Ishikawa (cell line): ENCODE measurements at regions not wholly inside any gene's neighbourhood (a gene's known extent, or its start where the extent isn't known, plus 50 kb on each side); places are given as distances from the start of the nearest gene placed in this dataset.

Experiments used
- CEBPB ChIP-seq: IDR thresholded peaks from 2 replicates; pipeline ENCODE4 v1.6.1; 2012
- CREB1 ChIP-seq: IDR thresholded peaks from 2 replicates; pipeline ENCODE4 v1.6.1; 2012; ENCODE audit warnings: low read depth
- EGR1 ChIP-seq: IDR thresholded peaks from 2 replicates; pipeline ENCODE4 v1.6.1; 2012
- EP300 ChIP-seq: IDR thresholded peaks from 2 replicates; pipeline ENCODE4 v1.6.1; 2012; ENCODE audit warnings: borderline replicate concordance
- FOXM1 ChIP-seq: IDR thresholded peaks from 2 replicates; pipeline ENCODE4 v1.6.1; 2012; ENCODE audit warnings: low read depth, borderline replicate concordance
- MAX ChIP-seq: IDR thresholded peaks from 2 replicates; pipeline ENCODE4 v1.6.1; 2012
- NFIC ChIP-seq: IDR thresholded peaks from 2 replicates; pipeline ENCODE4 v1.6.1; 2012
- RAD21 ChIP-seq: IDR thresholded peaks from 2 replicates; pipeline ENCODE4 v1.6.1; 2012; ENCODE audit warnings: low read depth
- REST ChIP-seq: IDR thresholded peaks from 2 replicates; pipeline ENCODE4 v1.6.1; 2012; ENCODE audit warnings: low read depth, mild to moderate bottlenecking
- TAF1 ChIP-seq: IDR thresholded peaks from 2 replicates; pipeline ENCODE4 v1.6.1; 2012; ENCODE audit warnings: low read depth, mild to moderate bottlenecking
- TCF12 ChIP-seq: IDR thresholded peaks from 2 replicates; pipeline ENCODE4 v1.6.1; 2012; ENCODE audit warnings: low read depth
- TEAD4 ChIP-seq: IDR thresholded peaks from 2 replicates; pipeline ENCODE4 v1.6.1; 2012
- YY1 ChIP-seq: IDR thresholded peaks from 2 replicates; pipeline ENCODE4 v1.6.1; 2012; ENCODE audit warnings: low read depth
- ZBTB7A ChIP-seq: IDR thresholded peaks from 2 replicates; pipeline ENCODE4 v1.6.1; 2012; ENCODE audit warnings: low read depth
- TF ChIP-seq, protein P1 (sequence below): IDR thresholded peaks from 2 replicates; pipeline ENCODE4 v1.6.1; 2012

DNA sequence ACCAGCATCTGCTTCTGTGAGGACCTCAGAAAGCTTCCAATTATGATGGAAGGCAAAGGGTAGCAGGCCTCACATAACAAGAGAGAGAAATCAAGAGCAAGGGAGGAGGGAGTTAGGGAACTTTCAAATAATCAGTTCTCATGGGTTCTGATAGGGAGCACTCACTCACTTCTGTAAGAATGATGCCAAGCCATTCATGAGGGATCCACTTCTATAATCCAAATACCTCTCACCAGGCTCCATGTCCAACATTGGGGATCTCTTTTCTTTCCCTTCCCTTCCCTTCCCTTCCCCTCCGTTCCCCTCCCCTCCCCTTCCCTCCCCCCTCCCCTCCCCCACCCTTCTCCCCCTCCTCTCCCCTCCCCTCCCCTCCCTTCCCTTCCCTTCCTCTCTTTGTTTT, 884.6 kb upstream of the GHITM start:
- TF ChIP-seq NFIC (no peak), TCF12 (no peak), RAD21 (no peak), TAF1 (no peak), CEBPB (no peak), TEAD4 (no peak), EP300 (no peak), FOXM1 (no peak)

GRCh38 chr10:83262434-83262833, 876.9 kb upstream of the GHITM start:
- TF ChIP-seq MAX (no peak), NFIC (no peak), TAF1 (no peak), YY1 (no peak), EP300 (no peak), CEBPB (no peak), FOXM1 (no peak), CREB1 (no peak), EGR1 (no peak), ZBTB7A (no peak), RAD21 (no peak), TEAD4 (no peak), REST (no peak), TCF12 (no peak)
- TF ChIP-seq, protein P1, sequence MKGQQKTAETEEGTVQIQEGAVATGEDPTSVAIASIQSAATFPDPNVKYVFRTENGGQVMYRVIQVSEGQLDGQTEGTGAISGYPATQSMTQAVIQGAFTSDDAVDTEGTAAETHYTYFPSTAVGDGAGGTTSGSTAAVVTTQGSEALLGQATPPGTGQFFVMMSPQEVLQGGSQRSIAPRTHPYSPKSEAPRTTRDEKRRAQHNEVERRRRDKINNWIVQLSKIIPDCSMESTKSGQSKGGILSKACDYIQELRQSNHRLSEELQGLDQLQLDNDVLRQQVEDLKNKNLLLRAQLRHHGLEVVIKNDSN: no peak

DNA sequence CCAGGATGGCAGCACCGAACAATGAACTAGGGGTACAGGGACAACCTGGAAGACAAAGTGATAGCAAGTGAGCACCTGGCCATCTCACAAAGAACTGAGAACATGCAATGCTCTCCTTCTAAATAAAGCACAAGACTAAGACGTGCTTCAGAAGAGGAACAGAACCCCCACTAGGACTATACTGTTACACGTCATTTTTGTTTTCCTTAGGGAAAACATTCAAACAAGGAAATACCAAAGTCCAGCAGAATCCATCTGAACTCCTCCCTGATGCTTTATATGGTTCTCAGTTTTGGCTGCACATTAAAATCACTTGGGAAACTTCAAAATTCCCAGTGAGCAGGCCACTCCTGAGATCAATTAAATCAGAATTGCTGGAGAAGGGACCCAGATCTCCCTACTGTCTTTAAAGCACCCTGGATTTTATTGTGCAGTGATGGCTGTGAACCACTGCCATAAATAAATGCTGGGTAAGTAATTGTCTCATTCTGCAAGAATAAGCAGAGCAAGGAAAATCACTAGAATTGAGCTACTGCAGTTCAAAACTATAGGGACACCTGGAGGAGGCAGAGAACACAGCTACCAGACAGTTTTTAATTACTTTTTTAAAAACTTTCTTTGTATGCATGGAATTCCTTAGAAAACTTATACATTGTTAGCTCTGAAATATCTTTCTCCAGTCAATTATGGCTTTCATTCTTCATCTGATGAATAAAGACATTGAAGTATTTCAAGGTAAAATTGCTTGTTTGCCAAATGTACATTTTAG, 866.5 kb upstream of the GHITM start:
- TF ChIP-seq YY1 (no peak), TEAD4 (no peak), ZBTB7A (no peak), CEBPB (no peak)

- TF ChIP-seq NFIC: no peak
- no peak for TF ChIP-seq EGR1
- TF ChIP-seq TAF1: no peak
- TF ChIP-seq CEBPB: no peak
- TF ChIP-seq FOXM1: no peak
- TF ChIP-seq, protein P1: no peak
- no peak for TF ChIP-seq YY1
- no peak for TF ChIP-seq RAD21
- TF ChIP-seq REST: no peak
- no peak for TF ChIP-seq TEAD4
- no peak for TF ChIP-seq ZBTB7A
- TF ChIP-seq TCF12: no peak
- no peak for TF ChIP-seq MAX
- TF ChIP-seq EP300: no peak
- no peak for TF ChIP-seq CREB1
Measured at GRCh38 chr10:83274088-83274487, 865.2 kb upstream of the GHITM start.

- no peak for TF ChIP-seq RAD21
- no peak for TF ChIP-seq CEBPB
- no peak for TF ChIP-seq TCF12
- TF ChIP-seq CREB1: no peak
- TF ChIP-seq EGR1: no peak
- no peak for TF ChIP-seq ZBTB7A
- TF ChIP-seq TEAD4: no peak
- TF ChIP-seq REST: no peak
- TF ChIP-seq, protein P1: no peak
- TF ChIP-seq NFIC: no peak
- no peak for TF ChIP-seq FOXM1
- no peak for TF ChIP-seq EP300
- no peak for TF ChIP-seq TAF1
- no peak for TF ChIP-seq YY1
- no peak for TF ChIP-seq MAX
Measured at GRCh38 chr10:83276971-83277370, 862.3 kb upstream of the GHITM start.
